Esophagus muscularis mucosa (tissue), 4 donors: ENCODE measurements at regions not wholly inside any gene's neighbourhood (a gene's known extent, or its start where the extent isn't known, plus 50 kb on each side); places are given as distances from the start of the nearest gene placed in this dataset.

ENCODE experiments used
- EP300 ChIP-seq: sonication (generic); formaldehyde crosslinking; IDR thresholded peaks from one replicate; pipeline ENCODE4 v1.6.1; 2017; ENCODE audit warnings: antibody characterized with exemption
- POLR2AphosphoS5 ChIP-seq, 2 donors: sonication (generic); formaldehyde crosslinking; IDR thresholded peaks; one replicate each; pipeline ENCODE4 v1.6.1; 2017; ENCODE audit warnings: antibody characterized with exemption in 2 of 2
- TF ChIP-seq, protein P1 (sequence below), 3 experiments: fragments of 200-600 bp in 2 of 3; fragments of 450-650 bp in 1 of 3; sonication (generic) in 2 of 3; IDR thresholded peaks; one replicate each; pipeline ENCODE4 v1.5.1; 2017 to 2019; ENCODE audit warnings: antibody characterized with exemption in 3 of 3, mild to moderate bottlenecking in 2 of 3, moderate library complexity in 1 of 3

DNA sequence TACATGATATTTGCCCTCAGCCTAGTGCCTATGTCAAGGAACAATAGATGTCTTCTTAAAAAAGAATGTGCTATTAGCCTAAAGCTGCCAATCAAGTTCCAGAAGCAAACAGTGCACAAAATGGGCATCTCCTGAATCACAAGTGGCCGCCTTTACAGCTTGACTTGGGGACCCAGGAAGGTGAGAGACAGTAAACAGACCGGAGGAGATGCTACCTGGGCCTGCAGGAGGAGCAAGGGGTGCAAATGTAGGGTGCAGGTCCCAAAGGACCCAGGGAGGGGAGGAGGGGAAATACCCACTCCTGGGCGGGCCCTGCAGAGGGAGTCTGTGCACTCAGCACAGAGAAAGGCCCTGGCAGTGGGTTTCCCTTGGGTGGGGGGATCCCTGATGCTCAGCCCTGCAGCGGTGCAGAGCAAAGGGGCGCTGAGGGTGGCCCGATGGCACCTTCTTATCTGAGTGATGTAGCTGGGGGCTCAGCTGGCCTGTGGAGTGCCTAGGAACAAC lies 147.7 kb downstream of the WDR11 start:
- TF ChIP-seq, protein P1, sequence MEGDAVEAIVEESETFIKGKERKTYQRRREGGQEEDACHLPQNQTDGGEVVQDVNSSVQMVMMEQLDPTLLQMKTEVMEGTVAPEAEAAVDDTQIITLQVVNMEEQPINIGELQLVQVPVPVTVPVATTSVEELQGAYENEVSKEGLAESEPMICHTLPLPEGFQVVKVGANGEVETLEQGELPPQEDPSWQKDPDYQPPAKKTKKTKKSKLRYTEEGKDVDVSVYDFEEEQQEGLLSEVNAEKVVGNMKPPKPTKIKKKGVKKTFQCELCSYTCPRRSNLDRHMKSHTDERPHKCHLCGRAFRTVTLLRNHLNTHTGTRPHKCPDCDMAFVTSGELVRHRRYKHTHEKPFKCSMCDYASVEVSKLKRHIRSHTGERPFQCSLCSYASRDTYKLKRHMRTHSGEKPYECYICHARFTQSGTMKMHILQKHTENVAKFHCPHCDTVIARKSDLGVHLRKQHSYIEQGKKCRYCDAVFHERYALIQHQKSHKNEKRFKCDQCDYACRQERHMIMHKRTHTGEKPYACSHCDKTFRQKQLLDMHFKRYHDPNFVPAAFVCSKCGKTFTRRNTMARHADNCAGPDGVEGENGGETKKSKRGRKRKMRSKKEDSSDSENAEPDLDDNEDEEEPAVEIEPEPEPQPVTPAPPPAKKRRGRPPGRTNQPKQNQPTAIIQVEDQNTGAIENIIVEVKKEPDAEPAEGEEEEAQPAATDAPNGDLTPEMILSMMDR (IDR thresholded peaks at IDR 0.05) = no peak
- no peak for TF ChIP-seq EP300
- TF ChIP-seq POLR2AphosphoS5 (IDR thresholded peaks at IDR 0.05) = no peak
